Endodermal cell (in vitro differentiated cells): ENCODE measurements at regions not wholly inside any gene's neighbourhood (a gene's known extent, or its start where the extent isn't known, plus 50 kb on each side); places are given as distances from the start of the nearest gene placed in this dataset.

Experiments
- DNase-seq: peaks from one replicate; pipeline ENCODE4 v3.0.0-alpha.2; 2017
- H3K27ac ChIP-seq: 2 replicates; pipeline ENCODE4 v1.5.1; 2013; ENCODE audit warnings: mild to moderate bottlenecking, low read depth, low read length, moderate library complexity
- H3K27me3 ChIP-seq: 2 replicates; pipeline ENCODE4 v1.6.1; 2013; ENCODE audit warnings: mild to moderate bottlenecking, low read length, moderate library complexity; ENCODE audit not compliant: insufficient read depth, control insufficient read depth, poor library complexity, severe bottlenecking
- H3K36me3 ChIP-seq: 2 replicates; pipeline ENCODE4 v1.7.0; 2013; ENCODE audit warnings: mild to moderate bottlenecking, low read length, moderate library complexity; ENCODE audit not compliant: control insufficient read depth, insufficient read depth
- H3K4me1 ChIP-seq: one replicate; pipeline ENCODE4 v1.7.0; 2013; ENCODE audit warnings: low read length; ENCODE audit not compliant: control insufficient read depth, insufficient read depth
- H3K4me3 ChIP-seq: 2 replicates; pipeline ENCODE4 v1.5.1; 2013; ENCODE audit warnings: mild to moderate bottlenecking, low read length, moderate library complexity
- H3K9ac ChIP-seq: 2 replicates; pipeline ENCODE4 v1.6.1; 2013; ENCODE audit warnings: mild to moderate bottlenecking, low read length, moderate library complexity; ENCODE audit not compliant: poor library complexity, severe bottlenecking; ENCODE audit errors: extremely low read depth
- H3K9me3 ChIP-seq: 2 replicates; pipeline ENCODE4 v1.6.1; 2013; ENCODE audit warnings: mild to moderate bottlenecking, low read length, moderate library complexity; ENCODE audit not compliant: control insufficient read depth
- H3K27ac Mint-ChIP-seq: 2 replicates; pipeline ENCODE4 v1.8.0; 2020; ENCODE audit warnings: mixed read lengths
- H3K27me3 Mint-ChIP-seq: 2 replicates; pipeline ENCODE4 v1.8.0; 2021; ENCODE audit warnings: mild to moderate bottlenecking, mixed read lengths; ENCODE audit not compliant: insufficient read depth
- H3K36me3 Mint-ChIP-seq: 2 replicates; pipeline ENCODE4 v1.8.0; 2020; ENCODE audit warnings: low read depth, mixed read lengths
- H3K4me1 Mint-ChIP-seq: 2 replicates; pipeline ENCODE4 v1.8.0; 2020; ENCODE audit warnings: mixed read lengths
- H3K4me3 Mint-ChIP-seq: 2 replicates; pipeline ENCODE4 v1.8.0; 2020; ENCODE audit warnings: mild to moderate bottlenecking, moderate library complexity, mixed read lengths
- H3K9me3 Mint-ChIP-seq: 2 replicates; pipeline ENCODE4 v1.8.0; 2020; ENCODE audit warnings: mild to moderate bottlenecking, mixed read lengths
- CTCF ChIP-seq: fragments of 200-600 bp; sonication (generic); conservative IDR thresholded peaks from 2 replicates; pipeline ENCODE4 v1.5.0; 2021; ENCODE audit warnings: antibody characterized with exemption, mild to moderate bottlenecking
- WGBS, 2 experiments: methylation state at CpG; one replicate each; pipeline versions ENCODE4 v1.1.5 to v1.1.7; 2013; ENCODE audit warnings: missing lambda C conversion rate in 2 of 2, mixed read lengths in 1 of 2; ENCODE audit not compliant: insufficient coverage in 1 of 2, insufficient read length in 1 of 2; 5-methylcytosine and 5-hydroxymethylcytosine counted together

GRCh38 chr17:70896843-70897242 lies 727.5 kb downstream of the KCNJ2 start:
- Mint-ChIP-seq H3K36me3 (no peaks in the 10 kb centered on the region), H3K4me3 (no peak overlapping the region), H3K27me3 (no peaks in the 10 kb centered on the region), H3K4me1 (no peaks in the 10 kb centered on the region), H3K9me3 (peaks cover 9% of the 10 kb centered on the region), H3K27ac (no peak overlapping the region)
- WGBS, 2 experiments = 80 to 81% methylated on average over 1 to 2 of the region's 4 CpGs
- Histone ChIP-seq H3K36me3 (no peaks in the 10 kb centered on the region), H3K9me3 (peaks cover 15% of the 10 kb centered on the region), H3K4me3 (no peak overlapping the region), H3K4me1 (no peaks in the 10 kb centered on the region), H3K27me3 (no peaks in the 10 kb centered on the region), H3K9ac (no peak overlapping the region), H3K27ac (no peak overlapping the region)
- no peak for TF ChIP-seq CTCF
- no peak for DNase-seq

DNA sequence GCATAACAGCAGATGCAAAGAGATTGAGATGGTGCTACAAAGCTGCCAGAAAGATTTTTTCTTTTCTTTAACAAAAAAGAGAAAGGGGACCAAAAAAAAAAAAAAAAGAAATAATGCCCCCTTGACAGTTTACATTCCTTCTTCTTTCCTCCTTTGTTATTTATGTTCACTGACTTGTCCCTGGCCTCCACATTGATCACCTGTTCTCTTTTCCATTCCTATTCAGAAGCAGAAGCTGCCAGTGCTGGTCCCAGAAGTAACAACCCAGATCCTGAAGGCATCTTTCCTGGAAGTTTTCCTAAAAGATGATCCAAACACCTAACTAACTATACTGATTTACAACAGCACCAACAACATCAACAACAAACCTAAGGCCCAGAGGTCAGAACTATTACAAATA lies 728.1 kb downstream of the KCNJ2 start:
- Mint-ChIP-seq H3K36me3 (no peaks in the 10 kb centered on the region), H3K27ac (no peak overlapping the region), H3K27me3 (no peaks in the 10 kb centered on the region), H3K9me3 (peaks cover 9% of the 10 kb centered on the region), H3K4me1 (no peaks in the 10 kb centered on the region), H3K4me3 (no peak overlapping the region)
- Histone ChIP-seq H3K27me3 (no peaks in the 10 kb centered on the region), H3K36me3 (no peaks in the 10 kb centered on the region), H3K4me3 (no peak overlapping the region), H3K9ac (no peak overlapping the region), H3K4me1 (no peaks in the 10 kb centered on the region), H3K9me3 (peaks cover 16% of the 10 kb centered on the region), H3K27ac (no peak overlapping the region)
- TF ChIP-seq CTCF = no peak
- no peak for DNase-seq

- Histone ChIP-seq H3K27ac (no peak overlapping the region), H3K9me3 (peaks cover 6% of the 10 kb centered on the region), H3K9ac (no peak overlapping the region), H3K4me3 (no peak overlapping the region), H3K36me3 (no peaks in the 10 kb centered on the region), H3K27me3 (no peaks in the 10 kb centered on the region), H3K4me1 (no peaks in the 10 kb centered on the region)
- no peaks in the 10 kb centered on the region for H3K36me3 Mint-ChIP-seq
- WGBS, 2 experiments = 94% methylated on average over 2 of the region's 2 CpGs; no CpG with 5 or more reads in 1 of the 2 experiments
- no peak overlapping the region for H3K4me3 Mint-ChIP-seq
- no peak for DNase-seq
- TF ChIP-seq CTCF = no peak
- H3K27me3 Mint-ChIP-seq = no peaks in the 10 kb centered on the region
- no peak overlapping the region for H3K27ac Mint-ChIP-seq
- peaks cover 2% of the 10 kb centered on the region for H3K4me1 Mint-ChIP-seq
- H3K9me3 Mint-ChIP-seq = peaks cover 13% of the 10 kb centered on the region
These were observed 732.5 kb downstream of the KCNJ2 start for GRCh38 chr17:70901870-70902269.
